Astrocyte of the spinal cord (primary cell): ENCODE measurements at regions not wholly inside any gene's neighbourhood (a gene's known extent, or its start where the extent isn't known, plus 50 kb on each side); places are given as distances from the start of the nearest gene placed in this dataset.

Source experiments
- DNase-seq: peaks from one replicate; pipeline ENCODE4 v3.0.0; 2011; ENCODE audit warnings: low read depth, low spot score
- H3K4me3 ChIP-seq: 2 replicates; pipeline ENCODE4 v1.5.1; 2011; ENCODE audit warnings: low read depth, mild to moderate bottlenecking, low read length, moderate library complexity
- CTCF ChIP-seq: IDR thresholded peaks from 2 replicates; pipeline ENCODE4 v1.5.1; 2012; ENCODE audit warnings: low read depth, mild to moderate bottlenecking, low read length, inconsistent platforms
- in situ Hi-C: cut with HindIII; loops from 2 replicates; pipeline ENCODE4 v1.10.0; 2017; ENCODE audit warnings: low sequenced_read_pairs

GRCh38 chr9:119818726-119819435, 449.6 kb upstream of the BRINP1 start:
- H3K4me3 ChIP-seq, result no peak overlapping the region
- no peak for DNase-seq
- in situ Hi-C loops, result no loop called here
- TF ChIP-seq CTCF, result no peak

GRCh38 chr9:119810645-119811429, 441.6 kb upstream of the BRINP1 start:
- H3K4me3 ChIP-seq, result no peak overlapping the region
- no peak for TF ChIP-seq CTCF
- in situ Hi-C loops, result no loop called here
- DNase-seq, result peak; percentile 39

GRCh38 chr9:119803679-119804078, 434.4 kb upstream of the BRINP1 start:
- no peak for DNase-seq
- no peak overlapping the region for H3K4me3 ChIP-seq
- in situ Hi-C loops, result no loop called here
- TF ChIP-seq CTCF, result no peak

GRCh38 chr9:119802621-119803020, 433.4 kb upstream of the BRINP1 start:
- H3K4me3 ChIP-seq, result no peak overlapping the region
- in situ Hi-C loops, result no loop called here
- no peak for TF ChIP-seq CTCF
- DNase-seq, result no peak

GRCh38 chr9:119802133-119802532, 432.9 kb upstream of the BRINP1 start:
- no peak for TF ChIP-seq CTCF
- H3K4me3 ChIP-seq, result no peak overlapping the region
- in situ Hi-C loops, result no loop called here
- no peak for DNase-seq

GRCh38 chr9:119801311-119801710, 432.1 kb upstream of the BRINP1 start:
- no peak overlapping the region for H3K4me3 ChIP-seq
- no peak for DNase-seq
- no peak for TF ChIP-seq CTCF
- in situ Hi-C loops, result no loop called here
